Mesendoderm (in vitro differentiated cells): ENCODE measurements at regions not wholly inside any gene's neighbourhood (a gene's known extent, or its start where the extent isn't known, plus 50 kb on each side); places are given as distances from the start of the nearest gene placed in this dataset.
A peak's percentile ranks its signal among the peaks of the same experiment; 100 is the strongest.

Source experiments
- DNase-seq: peaks from one replicate; pipeline ENCODE4 v3.0.0; 2013
- H2AK5ac ChIP-seq: 2 replicates; pipeline ENCODE4 v1.6.1; 2013; ENCODE audit warnings: low read length, inconsistent platforms
- H2BK120ac ChIP-seq: 2 replicates; pipeline ENCODE4 v1.6.1; 2013; ENCODE audit warnings: low read depth, mild to moderate bottlenecking, low read length, moderate library complexity, mixed read lengths
- H2BK15ac ChIP-seq: replicated peaks from 2 replicates; pipeline ENCODE4 v1.6.1; 2013; ENCODE audit warnings: low read depth, mild to moderate bottlenecking, moderate library complexity
- H2BK5ac ChIP-seq: 2 replicates; pipeline ENCODE4 v1.6.1; 2013; ENCODE audit warnings: low read length, inconsistent platforms
- H3K18ac ChIP-seq: 2 replicates; pipeline ENCODE4 v1.6.1; 2013; ENCODE audit warnings: mild to moderate bottlenecking, low read length, mixed read lengths
- H3K23ac ChIP-seq: one replicate; pipeline ENCODE4 v1.6.1; 2013; ENCODE audit warnings: low read length
- H3K27ac ChIP-seq: 2 replicates; pipeline ENCODE4 v1.5.1; 2013; ENCODE audit warnings: low read depth, mild to moderate bottlenecking, inconsistent platforms, low read length, moderate library complexity
- H3K27me3 ChIP-seq: 2 replicates; pipeline ENCODE4 v1.6.1; 2013; ENCODE audit warnings: low read length, control low read depth, mild to moderate bottlenecking, inconsistent platforms; ENCODE audit not compliant: insufficient read depth, poor library complexity
- H3K36me3 ChIP-seq: 2 replicates; pipeline ENCODE4 v1.6.1; 2013; ENCODE audit warnings: low read length, inconsistent platforms; ENCODE audit not compliant: control insufficient read depth, insufficient read depth
- H3K4ac ChIP-seq: one replicate; pipeline ENCODE4 v1.6.1; 2013; ENCODE audit warnings: low read depth, mild to moderate bottlenecking, low read length, moderate library complexity
- H3K4me1 ChIP-seq: 2 replicates; pipeline ENCODE4 v1.6.1; 2013; ENCODE audit warnings: low read depth, low read length, inconsistent platforms; ENCODE audit not compliant: control insufficient read depth
- H3K4me2 ChIP-seq: 2 replicates; pipeline ENCODE4 v1.6.1; 2013; ENCODE audit warnings: low read length
- H3K4me3 ChIP-seq: 2 replicates; pipeline ENCODE4 v1.5.1; 2013; ENCODE audit warnings: mild to moderate bottlenecking, low read length
- H3K56ac ChIP-seq: one replicate; pipeline ENCODE4 v1.6.1; 2013; ENCODE audit warnings: low read length
- H3K79me1 ChIP-seq: 2 replicates; pipeline ENCODE4 v1.6.1; 2013; ENCODE audit warnings: low read length, inconsistent platforms
- H3K79me2 ChIP-seq: 2 replicates; pipeline ENCODE4 v1.6.1; 2013; ENCODE audit warnings: mild to moderate bottlenecking, low read length; ENCODE audit not compliant: control insufficient read depth, insufficient read depth
- H3K9ac ChIP-seq: 2 replicates; pipeline ENCODE4 v1.6.1; 2013; ENCODE audit warnings: low read length, inconsistent platforms
- H4K5ac ChIP-seq: one replicate; pipeline ENCODE4 v1.6.1; 2013; ENCODE audit warnings: low read length
- H4K8ac ChIP-seq: one replicate; pipeline ENCODE4 v1.6.1; 2013; ENCODE audit warnings: low read depth, mild to moderate bottlenecking, control low read depth, low read length, moderate library complexity
- WGBS: extraction: QIAGEN DNeasy Blood & Tissue Kit; methylation state at CpG from one replicate; pipeline ENCODE4 v1.1.7; 2013; ENCODE audit warnings: low lambda C conversion rate, missing lambda C conversion rate; ENCODE audit not compliant: insufficient coverage; ENCODE audit errors: extremely low coverage; 5-methylcytosine and 5-hydroxymethylcytosine counted together

DNA sequence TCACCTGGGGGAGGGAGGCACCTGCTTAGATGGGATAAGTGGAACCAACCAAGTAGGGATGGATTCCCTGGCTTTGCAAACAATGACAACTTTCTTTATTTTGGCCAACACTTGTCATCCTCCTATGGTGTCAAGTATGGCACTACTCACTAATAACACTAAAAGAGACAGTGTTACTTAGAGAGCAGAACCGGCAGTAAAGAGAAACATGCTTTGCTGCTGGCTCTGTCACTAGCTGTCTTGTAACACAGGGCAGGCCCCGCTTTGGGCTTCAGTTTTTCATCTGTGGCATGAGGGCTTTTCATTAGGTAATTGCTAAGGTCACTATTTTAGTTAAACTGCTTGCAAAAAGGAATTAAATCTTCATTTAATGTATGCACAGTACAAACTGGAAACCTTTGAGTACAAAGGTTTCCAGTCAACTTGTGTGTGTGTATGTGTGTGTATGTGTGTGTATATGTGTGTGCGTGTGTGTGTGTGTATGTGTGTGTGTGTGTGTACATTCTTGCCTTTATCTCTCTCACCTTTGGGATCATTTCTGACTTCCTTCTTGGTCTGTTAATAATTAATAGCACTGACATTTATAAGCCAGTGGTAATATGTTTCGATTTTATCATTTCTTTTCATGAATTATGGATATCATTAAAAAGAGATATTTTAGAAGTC, 64.7 kb downstream of the BTBD3 start:
- Histone ChIP-seq H3K4me2 (no peak overlapping the region), H3K79me1 (no peaks in the 10 kb centered on the region)
- no CpG with 5 or more reads among the region's 4 CpGs for WGBS

DNA sequence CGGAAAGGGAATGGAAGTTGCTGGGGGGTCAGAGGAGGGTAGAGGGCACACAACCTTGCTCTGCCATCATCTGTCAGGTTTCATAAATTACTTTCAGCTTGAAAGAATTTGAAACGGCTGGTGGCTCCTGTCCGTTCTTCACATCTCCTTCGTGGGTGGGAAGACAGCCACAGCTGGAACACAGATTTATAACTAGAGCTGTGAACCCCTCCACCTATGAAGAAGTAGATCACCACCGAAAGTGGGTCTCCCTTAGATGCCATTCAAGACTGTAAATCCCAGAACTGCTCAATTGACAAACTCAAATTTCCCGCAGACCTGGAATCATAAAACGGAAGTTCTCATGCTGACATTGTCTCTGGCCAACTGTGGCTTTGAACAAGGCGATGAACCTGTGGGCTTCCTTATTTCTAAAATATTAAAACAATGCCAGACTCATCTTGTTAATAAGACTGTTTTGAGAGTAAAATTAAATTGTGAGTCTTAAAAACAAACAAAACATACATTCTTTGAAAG, 65.3 kb downstream of the BTBD3 start:
- H3K36me3 ChIP-seq = no peaks in the 10 kb centered on the region
- no peaks in the 10 kb centered on the region for H3K27me3 ChIP-seq
- no peak overlapping the region for H3K4me2 ChIP-seq
- no peak overlapping the region for H2AK5ac ChIP-seq
- H3K9ac ChIP-seq = no peak overlapping the region
- H2BK120ac ChIP-seq = peak overlapping the region; percentile 61
- H2BK5ac ChIP-seq = no peak overlapping the region
- H3K56ac ChIP-seq = no peak overlapping the region
- no peaks in the 10 kb centered on the region for H3K4me1 ChIP-seq
- no peak overlapping the region for H3K4me3 ChIP-seq
- no peak for DNase-seq
- H3K18ac ChIP-seq = no peak overlapping the region
- H3K23ac ChIP-seq = no peak overlapping the region
- no peaks in the 10 kb centered on the region for H3K79me1 ChIP-seq
- H3K4ac ChIP-seq = no peak overlapping the region
- H2BK15ac ChIP-seq = no peak overlapping the region
- no peak overlapping the region for H3K27ac ChIP-seq
- no CpG with 5 or more reads among the region's 8 CpGs for WGBS
- no peak overlapping the region for H4K8ac ChIP-seq
- no peaks in the 10 kb centered on the region for H3K79me2 ChIP-seq
- no peak overlapping the region for H4K5ac ChIP-seq

More for the DNA sequence above, 64.7 kb downstream of the BTBD3 start:
- Histone ChIP-seq H2BK120ac (no peak overlapping the region), H3K36me3 (no peaks in the 10 kb centered on the region), H3K27ac (no peak overlapping the region), H2AK5ac (no peak overlapping the region), H3K9ac (no peak overlapping the region), H3K4me1 (no peaks in the 10 kb centered on the region), H4K5ac (no peak overlapping the region), H2BK5ac (no peak overlapping the region), H3K23ac (no peak overlapping the region), H3K4me3 (no peak overlapping the region), H3K4ac (no peak overlapping the region), H3K27me3 (no peaks in the 10 kb centered on the region), H4K8ac (no peak overlapping the region), H3K79me2 (no peaks in the 10 kb centered on the region), H3K56ac (no peak overlapping the region), H2BK15ac (no peak overlapping the region), H3K18ac (no peak overlapping the region)
- no peak for DNase-seq

DNA sequence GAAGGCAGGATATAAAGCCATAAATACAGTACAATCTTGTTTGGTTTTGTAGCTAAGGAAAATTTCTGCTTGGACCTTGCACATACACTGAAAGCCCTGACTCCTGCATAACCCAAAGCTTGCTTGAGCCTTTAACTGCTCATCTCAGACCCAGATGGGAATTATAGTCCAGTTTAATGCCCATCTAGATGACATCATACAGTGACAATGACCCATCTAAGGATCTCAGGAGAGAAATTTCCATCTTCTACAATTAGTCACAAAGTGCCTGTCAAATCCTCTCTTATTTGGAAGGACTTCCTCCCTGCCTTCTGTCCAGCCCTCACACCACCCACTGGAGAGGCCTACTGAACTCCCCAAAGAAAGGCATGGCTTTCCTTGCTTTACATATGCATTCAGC, 69.3 kb downstream of the BTBD3 start:
- no peak for DNase-seq
- H3K23ac ChIP-seq = no peak overlapping the region
- H4K8ac ChIP-seq = no peak overlapping the region
- H3K79me2 ChIP-seq = no peaks in the 10 kb centered on the region
- no peak overlapping the region for H2AK5ac ChIP-seq
- H2BK120ac ChIP-seq = no peak overlapping the region
- H2BK5ac ChIP-seq = no peak overlapping the region
- no peak overlapping the region for H3K56ac ChIP-seq
- no peak overlapping the region for H3K9ac ChIP-seq
- no peak overlapping the region for H3K4me2 ChIP-seq
- H3K18ac ChIP-seq = no peak overlapping the region
- H3K4me3 ChIP-seq = no peak overlapping the region
- H3K27me3 ChIP-seq = no peaks in the 10 kb centered on the region
- H3K79me1 ChIP-seq = no peaks in the 10 kb centered on the region
- no peak overlapping the region for H3K27ac ChIP-seq
- H3K4ac ChIP-seq = no peak overlapping the region
- no peak overlapping the region for H4K5ac ChIP-seq
- H2BK15ac ChIP-seq = no peak overlapping the region
- H3K36me3 ChIP-seq = no peaks in the 10 kb centered on the region
- no peaks in the 10 kb centered on the region for H3K4me1 ChIP-seq

DNA sequence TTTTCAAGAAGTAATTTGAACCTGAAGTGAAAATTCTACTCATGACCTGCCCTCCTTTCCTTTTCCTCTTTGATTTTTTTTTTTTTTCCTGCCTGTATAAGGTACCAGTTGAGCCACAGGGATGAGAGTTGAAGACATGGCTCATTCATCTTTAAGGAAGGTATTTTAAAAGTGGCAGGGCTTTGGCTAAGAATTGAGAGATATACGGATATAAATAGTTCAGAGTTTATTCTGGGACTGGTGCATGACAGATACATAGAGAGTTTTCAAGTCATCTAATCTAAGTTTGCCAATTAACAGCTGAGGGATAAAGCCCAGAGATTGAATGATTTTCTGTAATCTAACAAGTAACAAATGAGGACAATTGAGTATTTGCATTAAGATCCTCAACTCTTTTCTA, 69.8 kb downstream of the BTBD3 start:
- Histone ChIP-seq H2BK120ac (no peak overlapping the region), H2AK5ac (no peak overlapping the region), H3K79me2 (no peaks in the 10 kb centered on the region), H2BK15ac (no peak overlapping the region), H4K5ac (no peak overlapping the region), H3K79me1 (no peaks in the 10 kb centered on the region), H3K36me3 (no peaks in the 10 kb centered on the region), H4K8ac (no peak overlapping the region), H3K18ac (no peak overlapping the region), H3K4ac (no peak overlapping the region), H2BK5ac (no peak overlapping the region), H3K4me1 (no peaks in the 10 kb centered on the region), H3K23ac (no peak overlapping the region), H3K4me2 (no peak overlapping the region), H3K27me3 (no peaks in the 10 kb centered on the region), H3K4me3 (no peak overlapping the region), H3K9ac (no peak overlapping the region), H3K27ac (no peak overlapping the region), H3K56ac (no peak overlapping the region)
- WGBS = no CpG with 5 or more reads among the region's 1 CpG
- no peak for DNase-seq

DNA sequence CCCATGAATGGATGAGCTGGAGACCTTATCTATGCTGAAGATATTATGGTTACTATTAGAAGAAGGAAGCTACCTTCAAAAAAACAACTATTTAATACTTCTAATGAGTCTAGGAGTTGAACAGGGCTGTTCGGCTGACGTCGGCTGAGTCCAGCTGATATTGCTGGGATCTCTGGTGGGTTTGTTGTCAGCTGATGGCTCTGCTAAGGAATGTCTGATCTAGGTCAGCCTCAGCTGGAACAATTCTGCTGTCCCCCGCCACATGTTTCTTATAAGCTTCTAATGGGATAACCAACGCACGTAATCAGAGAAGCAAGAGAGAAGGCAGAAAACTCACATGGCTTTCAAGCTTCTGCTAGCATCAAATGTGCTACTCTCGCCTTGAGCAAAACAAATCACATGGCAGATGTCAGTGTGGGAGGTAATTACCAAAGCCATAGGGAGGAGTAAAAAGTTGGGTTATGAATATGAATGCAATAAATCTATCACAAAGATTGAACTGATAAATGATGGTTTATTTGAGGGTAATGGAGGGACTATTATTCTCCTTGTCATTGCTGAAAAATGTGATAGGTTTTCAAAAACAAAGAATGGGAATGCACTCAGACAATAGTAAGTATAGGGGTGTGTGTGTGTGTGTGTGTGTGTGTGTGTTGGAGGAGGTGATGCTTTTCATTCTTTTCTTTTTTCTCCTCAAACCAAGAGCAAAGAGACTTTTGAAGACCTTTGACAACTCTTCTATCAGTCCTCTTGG, 71.5 kb downstream of the BTBD3 start:
- Histone ChIP-seq H3K4me1 (no peaks in the 10 kb centered on the region), H3K9ac (no peak overlapping the region), H3K79me2 (no peaks in the 10 kb centered on the region), H2BK120ac (no peak overlapping the region), H3K23ac (peak overlapping the region; percentile 18), H4K5ac (no peak overlapping the region), H3K36me3 (no peaks in the 10 kb centered on the region), H3K4me2 (no peak overlapping the region), H3K18ac (no peak overlapping the region), H3K79me1 (no peaks in the 10 kb centered on the region), H3K4me3 (no peak overlapping the region), H3K27me3 (no peaks in the 10 kb centered on the region), H2AK5ac (no peak overlapping the region), H4K8ac (no peak overlapping the region), H3K27ac (no peak overlapping the region), H3K56ac (no peak overlapping the region), H3K4ac (no peak overlapping the region), H2BK5ac (no peak overlapping the region), H2BK15ac (no peak overlapping the region)
- no CpG with 5 or more reads among the region's 7 CpGs for WGBS
- no peak for DNase-seq
